ENCODE measurements at regions not wholly inside any gene's neighbourhood (a gene's known extent, or its start where the extent isn't known, plus 50 kb on each side); places are given as distances from the start of the nearest gene placed in this dataset.
A peak's percentile ranks its signal among the peaks of the same experiment; 100 is the strongest.

DNA sequence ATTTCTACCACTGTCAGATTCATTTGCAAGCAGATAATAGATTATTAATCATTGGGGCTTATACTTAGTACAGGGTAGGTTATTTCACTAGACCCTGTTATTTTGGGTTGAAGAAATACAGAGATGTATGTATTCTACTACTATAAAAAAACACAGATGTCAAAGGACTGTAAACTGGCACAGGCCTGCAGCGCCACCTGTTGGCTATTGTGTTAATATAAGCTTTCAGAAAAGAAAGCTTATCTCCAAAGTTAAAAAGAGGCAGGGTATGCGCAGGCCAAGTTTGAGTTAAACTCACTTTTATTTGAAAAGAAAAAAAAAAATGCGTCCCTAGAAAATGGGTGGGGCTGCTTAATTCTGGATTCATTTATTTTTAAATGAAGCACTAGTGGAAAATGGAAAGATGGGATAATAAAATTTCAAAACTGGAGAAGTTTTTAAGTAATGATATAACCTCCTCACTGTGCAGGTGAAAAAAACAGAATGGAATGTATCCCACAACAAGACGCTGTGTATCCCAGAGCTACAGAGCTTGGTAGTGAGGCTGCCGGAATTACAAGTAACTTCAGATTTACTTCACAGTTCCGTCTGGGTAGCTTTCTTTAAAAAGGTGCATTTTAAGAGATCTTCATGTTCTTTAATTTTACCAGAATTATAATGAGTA, 407.2 kb upstream of the TGFBR2 start:
- no peaks in the 10 kb centered on the region for H3K9me3 ChIP-seq
- no peaks in the 10 kb centered on the region for H3K27me3 ChIP-seq
- H3K27ac ChIP-seq: no peak overlapping the region
- no peaks in the 10 kb centered on the region for H3K36me3 ChIP-seq
- H3K4me1 ChIP-seq: peaks cover 0 to 11% of the 10 kb centered on the region in 2 donors
- peak; percentile 85 for DNase-seq (ENCODE audit: low spot score)
- peak; percentile 73 to 91 for TF ChIP-seq CTCF (IDR thresholded peaks at IDR 0.05)
- H3K4me3 ChIP-seq: no peak overlapping the region

- no peaks in the 10 kb centered on the region for H3K36me3 ChIP-seq
- no peak for TF ChIP-seq CTCF (IDR thresholded peaks at IDR 0.05)
- no peak for DNase-seq (ENCODE audit: low spot score)
- no peaks in the 10 kb centered on the region for H3K9me3 ChIP-seq
- no peak overlapping the region for H3K27ac ChIP-seq
- H3K27me3 ChIP-seq: no peaks in the 10 kb centered on the region
- H3K4me3 ChIP-seq: no peak overlapping the region
- peaks cover 0 to 11% of the 10 kb centered on the region in 2 donors for H3K4me1 ChIP-seq
These were observed 406.5 kb upstream of the TGFBR2 start for GRCh38 chr3:30199855-30200254.

GRCh38 chr3:30201715-30202114, 404.7 kb upstream of the TGFBR2 start:
- Histone ChIP-seq H3K27me3 (no peaks in the 10 kb centered on the region), H3K9me3 (no peaks in the 10 kb centered on the region), H3K27ac (no peak overlapping the region), H3K36me3 (no peaks in the 10 kb centered on the region), H3K4me3 (no peak overlapping the region), H3K4me1 (peaks cover 0 to 11% of the 10 kb centered on the region in 2 donors)
- DNase-seq (ENCODE audit: low spot score): no peak
- TF ChIP-seq CTCF (IDR thresholded peaks at IDR 0.05): no peak

- Histone ChIP-seq H3K4me1 (peaks cover 0 to 5% of the 10 kb centered on the region in 2 donors), H3K9me3 (no peaks in the 10 kb centered on the region), H3K36me3 (no peaks in the 10 kb centered on the region), H3K4me3 (no peak overlapping the region), H3K27ac (no peak overlapping the region), H3K27me3 (no peaks in the 10 kb centered on the region)
- DNase-seq (ENCODE audit: low spot score): no peak
- TF ChIP-seq CTCF (IDR thresholded peaks at IDR 0.05): no peak
These were observed 403.1 kb upstream of the TGFBR2 start for GRCh38 chr3:30203301-30203700.

GRCh38 chr3:30204126-30204525, 402.3 kb upstream of the TGFBR2 start:
- TF ChIP-seq CTCF (IDR thresholded peaks at IDR 0.05): no peak
- no peak overlapping the region for H3K27ac ChIP-seq
- no peaks in the 10 kb centered on the region for H3K4me1 ChIP-seq
- H3K9me3 ChIP-seq: no peaks in the 10 kb centered on the region
- DNase-seq (ENCODE audit: low spot score): no peak
- H3K36me3 ChIP-seq: no peaks in the 10 kb centered on the region
- H3K27me3 ChIP-seq: no peaks in the 10 kb centered on the region
- no peak overlapping the region for H3K4me3 ChIP-seq

DNA sequence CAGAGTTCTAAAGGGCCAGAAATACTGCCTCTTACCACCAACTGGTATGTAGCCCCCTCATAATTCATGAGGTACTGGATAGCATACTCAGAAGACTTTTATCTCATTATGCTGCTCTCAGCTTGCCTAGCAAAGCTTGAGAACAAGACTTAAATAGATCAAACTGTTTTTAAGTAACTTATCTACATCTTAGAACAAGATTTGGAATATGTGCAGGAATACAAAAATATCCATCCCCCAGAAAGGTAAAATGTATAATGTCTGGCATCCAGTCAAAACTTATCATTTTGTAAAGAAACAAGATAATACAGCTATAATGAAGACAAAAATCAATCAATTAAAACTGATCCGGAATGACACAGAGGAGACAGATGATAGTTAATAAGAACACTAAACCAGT, 400.4 kb upstream of the TGFBR2 start:
- Histone ChIP-seq H3K9me3 (no peaks in the 10 kb centered on the region), H3K27me3 (no peaks in the 10 kb centered on the region), H3K36me3 (no peaks in the 10 kb centered on the region), H3K4me3 (no peak overlapping the region), H3K4me1 (no peaks in the 10 kb centered on the region), H3K27ac (no peak overlapping the region)
- no peak for TF ChIP-seq CTCF (IDR thresholded peaks at IDR 0.05)
- no peak for DNase-seq (ENCODE audit: low spot score)
